ENCODE measurements at regions not wholly inside any gene's neighbourhood (a gene's known extent, or its start where the extent isn't known, plus 50 kb on each side); places are given as distances from the start of the nearest gene placed in this dataset.
A peak's percentile ranks its signal among the peaks of the same experiment; 100 is the strongest.
"Not testable (repeated sequence)": the region's sequence is repeated elsewhere in the genome, so short reads cannot be mapped to it uniquely, and the experiment has no call there.

DNA sequence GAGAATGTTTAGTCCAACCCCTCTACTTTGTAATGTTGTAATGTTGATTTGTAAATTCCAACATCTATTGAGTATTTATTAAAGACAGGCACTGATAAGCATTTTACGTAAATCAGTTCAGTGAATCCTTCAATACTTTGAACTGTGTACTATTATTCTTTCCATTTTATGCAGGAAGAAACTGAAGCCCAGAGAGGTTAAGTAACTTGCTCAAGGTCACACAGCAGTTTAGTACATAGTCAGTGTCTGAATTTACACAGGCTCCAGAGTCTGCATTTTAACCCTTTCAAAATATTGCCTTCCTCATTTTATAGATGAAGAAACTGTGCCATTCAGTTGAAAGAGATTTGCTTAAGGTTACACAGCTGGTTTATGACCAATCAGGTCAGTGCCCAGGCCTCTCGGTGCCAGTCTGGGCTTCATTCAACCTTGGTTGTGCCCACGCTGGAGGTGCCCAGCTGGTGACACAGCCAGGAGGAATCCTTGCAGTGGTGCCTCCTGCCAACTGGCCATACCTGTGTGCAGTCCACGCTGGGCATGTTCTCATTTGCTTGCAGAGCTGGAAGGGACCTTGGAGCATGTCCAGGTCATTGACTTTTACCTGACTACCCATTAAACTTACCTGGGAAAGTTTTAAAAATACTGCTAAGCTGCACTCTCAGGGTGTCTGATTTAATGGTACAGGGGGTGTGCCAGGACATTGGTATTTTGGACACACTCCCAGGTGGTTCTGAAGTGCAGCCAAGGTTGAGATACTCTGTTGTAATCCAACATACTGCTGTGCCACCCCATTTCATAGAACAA lies 74.3 kb upstream of the CYRIA start:
- H3K27ac ChIP-seq, result peak overlapping the region; percentile 63
- peak; percentile 48 for DNase-seq (ENCODE audit: low spot score)
- ChIA-PET POLR2A (ENCODE audit: low non-redundant PET) (no interaction called here), CTCF (no interaction called here)
- TF ChIP-seq CTCF (conservative IDR thresholded peaks at IDR 0.05; ENCODE audit: low read depth), result no peak

DNA sequence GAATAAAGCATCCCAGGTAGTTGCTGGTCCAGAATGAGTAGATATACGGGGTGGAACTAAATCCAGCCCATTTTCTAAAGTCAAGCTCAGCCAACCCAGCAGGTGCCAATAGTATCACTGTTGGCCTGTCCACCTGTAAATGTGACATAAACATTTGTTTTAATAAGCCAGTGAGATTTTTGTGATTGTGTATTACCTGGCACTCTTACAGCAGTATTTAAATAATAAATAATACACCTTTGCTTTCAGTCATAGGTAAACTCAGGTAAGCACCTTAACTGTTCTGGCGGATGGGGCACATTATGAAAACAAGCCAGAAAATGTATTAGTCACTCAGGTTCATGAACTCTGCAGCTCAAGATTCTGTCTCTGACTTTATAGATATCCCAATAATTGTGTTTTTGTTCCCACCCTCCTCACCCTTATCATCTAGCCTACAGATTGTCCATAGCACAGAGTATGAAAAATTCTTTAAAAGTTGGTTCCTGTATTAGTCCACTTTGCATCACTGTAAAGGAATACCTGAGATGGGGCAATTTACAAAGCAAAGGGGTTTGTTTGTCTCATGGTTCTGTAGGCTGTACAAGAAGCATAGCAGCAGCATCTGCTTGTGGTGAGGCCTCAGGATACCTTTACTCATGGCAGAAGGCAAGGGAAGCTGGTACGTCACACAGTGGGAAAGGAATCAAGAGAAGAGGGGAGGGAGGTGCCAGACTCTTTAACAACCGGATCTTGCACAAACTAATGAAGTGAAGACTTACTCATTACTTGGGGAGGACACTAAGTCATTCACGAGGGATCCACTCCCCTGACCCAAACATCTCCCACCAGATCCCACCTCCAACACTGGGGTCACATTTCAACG lies 73.0 kb upstream of the CYRIA start:
- ChIA-PET CTCF (interaction anchor here (0.5 kb wide), 1 partner anchor 716 kb away, joined by 3 read pairs; no protein-coding TSS in a partner anchor), POLR2A (ENCODE audit: low non-redundant PET) (no interaction called here)
- H3K27ac ChIP-seq, result no peak overlapping the region
- DNase-seq (ENCODE audit: low spot score), result peak; percentile 25
- TF ChIP-seq CTCF (conservative IDR thresholded peaks at IDR 0.05; ENCODE audit: low read depth), result no peak

DNA sequence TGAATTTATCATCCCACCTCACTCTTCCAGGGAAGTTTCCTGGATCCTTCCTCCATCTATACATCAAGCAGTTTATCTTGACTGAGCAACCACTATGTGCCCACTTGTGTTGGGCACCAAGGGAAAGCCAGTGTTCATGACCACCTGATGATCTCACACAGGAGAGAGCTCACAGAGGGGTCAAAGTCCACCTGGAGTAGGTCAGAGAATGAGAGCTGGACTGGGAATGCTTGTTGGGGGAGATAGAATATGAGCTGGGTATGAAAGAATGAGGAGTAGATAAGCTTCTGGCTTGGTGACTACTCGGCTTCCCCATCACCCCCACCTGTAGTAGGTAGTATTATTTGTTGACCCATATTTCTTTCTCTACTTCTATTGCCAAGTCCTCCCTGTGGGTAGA lies 72.2 kb upstream of the CYRIA start:
- POLR2A ChIA-PET (ENCODE audit: low non-redundant PET), result no interaction called here
- no peak overlapping the region for H3K27ac ChIP-seq
- CTCF ChIA-PET, result interaction anchor here (0.6 kb wide), 2 partner anchors 19 to 797 kb away, joined by 5 to 9 read pairs; no protein-coding TSS in a partner anchor
- no peak for TF ChIP-seq CTCF (conservative IDR thresholded peaks at IDR 0.05; ENCODE audit: low read depth)
- DNase-seq (ENCODE audit: low spot score), result no peak

DNA sequence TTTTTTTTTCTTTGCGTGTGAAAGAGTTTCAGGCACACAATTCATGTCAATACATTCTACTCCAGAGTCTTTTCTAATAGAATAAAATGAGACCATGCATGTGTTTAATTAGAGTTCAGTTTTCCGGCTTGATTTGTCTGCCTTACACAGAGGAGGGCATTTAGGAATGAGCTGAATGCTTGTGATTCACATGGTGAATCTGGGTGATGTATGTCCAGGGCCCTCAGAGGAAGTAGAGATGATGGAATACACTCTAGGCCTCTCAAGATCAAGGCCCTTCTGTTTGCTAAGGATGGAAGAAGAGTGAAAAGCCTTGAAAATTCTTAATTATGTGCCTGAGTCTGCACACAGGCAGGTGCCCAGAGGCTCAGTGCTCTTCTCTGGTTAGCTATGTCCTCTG lies 71.0 kb upstream of the CYRIA start:
- no peak for DNase-seq (ENCODE audit: low spot score)
- CTCF ChIA-PET, result interaction anchor here (0.7 kb wide), 1 partner anchor 151 kb away, joined by 3 read pairs; no protein-coding TSS in a partner anchor
- POLR2A ChIA-PET (ENCODE audit: low non-redundant PET), result no interaction called here
- TF ChIP-seq CTCF (conservative IDR thresholded peaks at IDR 0.05; ENCODE audit: low read depth), result no peak
- no peak overlapping the region for H3K27ac ChIP-seq

DNA sequence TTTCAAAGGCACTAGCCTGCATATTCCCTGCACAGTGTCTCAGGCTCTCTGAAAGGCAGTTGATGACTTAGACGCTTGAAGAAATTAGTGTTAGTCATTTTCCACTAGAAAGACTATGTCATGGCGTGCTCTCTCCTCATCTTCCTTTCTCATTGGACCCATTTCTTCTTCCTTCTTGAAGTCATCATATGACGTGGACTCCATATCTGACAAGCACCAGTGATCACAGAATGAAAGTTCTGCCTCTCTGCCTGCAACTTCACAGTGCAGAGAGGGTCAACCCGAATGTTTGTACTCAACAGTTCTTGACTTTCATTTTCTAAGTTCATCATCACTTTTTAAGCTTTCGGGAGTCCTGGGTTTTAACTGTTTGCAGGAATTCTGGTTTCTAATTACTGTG lies 63.7 kb upstream of the CYRIA start:
- H3K27ac ChIP-seq, result no peak overlapping the region
- DNase-seq (ENCODE audit: low spot score), result no peak
- TF ChIP-seq CTCF (conservative IDR thresholded peaks at IDR 0.05; ENCODE audit: low read depth), result no peak
- POLR2A ChIA-PET (ENCODE audit: low non-redundant PET), result no interaction called here
- CTCF ChIA-PET, result no interaction called here

DNA sequence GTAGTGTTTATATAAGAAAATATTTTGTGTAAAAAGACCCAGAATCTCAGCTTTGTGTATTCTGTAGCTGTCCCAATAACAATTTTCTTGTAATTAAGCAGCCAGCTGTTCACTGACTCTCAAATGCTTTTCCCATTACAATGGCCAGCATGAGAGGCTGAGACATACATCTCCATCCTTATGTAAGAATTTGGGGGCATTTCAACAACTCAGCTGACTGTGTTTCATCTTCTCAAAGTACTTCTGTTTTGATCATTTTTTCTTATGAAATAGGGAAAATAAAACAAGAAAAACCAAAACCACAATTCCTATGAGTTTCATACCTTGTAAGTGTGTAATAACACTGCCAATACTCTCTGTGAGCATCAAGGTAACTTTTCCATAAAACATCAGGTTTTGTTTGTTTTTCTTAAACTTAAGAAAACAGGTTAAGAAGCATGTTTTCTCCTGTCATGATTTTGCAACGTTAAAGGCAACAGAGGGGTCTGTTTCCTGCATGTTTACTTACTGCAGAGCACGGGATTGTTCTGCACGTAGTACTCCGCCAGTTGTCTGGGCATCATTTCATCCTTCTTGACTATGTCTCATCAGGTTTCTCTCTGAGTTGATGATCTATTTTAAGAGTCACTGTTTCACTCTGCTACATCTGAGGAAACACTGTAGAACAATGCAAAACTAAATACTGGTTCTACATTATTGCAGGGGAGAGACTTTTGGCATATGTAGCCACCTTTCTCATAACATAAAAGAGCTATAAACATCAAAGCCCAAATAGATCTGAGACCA lies 62.9 kb upstream of the CYRIA start:
- no peak for TF ChIP-seq CTCF (conservative IDR thresholded peaks at IDR 0.05; ENCODE audit: low read depth)
- ChIA-PET CTCF (no interaction called here), POLR2A (ENCODE audit: low non-redundant PET) (no interaction called here)
- H3K27ac ChIP-seq, result no peak overlapping the region
- DNase-seq (ENCODE audit: low spot score), result no peak

GRCh38 chr2:16727849-16728248 lies 62.2 kb upstream of the CYRIA start:
- POLR2A ChIA-PET (ENCODE audit: low non-redundant PET); DNase-seq (ENCODE audit: low spot score); H3K27ac ChIP-seq; CTCF ChIA-PET: not testable (repeated sequence)
